ENCODE measurements at regions not wholly inside any gene's neighbourhood (a gene's known extent, or its start where the extent isn't known, plus 50 kb on each side); places are given as distances from the start of the nearest gene placed in this dataset.

DNA sequence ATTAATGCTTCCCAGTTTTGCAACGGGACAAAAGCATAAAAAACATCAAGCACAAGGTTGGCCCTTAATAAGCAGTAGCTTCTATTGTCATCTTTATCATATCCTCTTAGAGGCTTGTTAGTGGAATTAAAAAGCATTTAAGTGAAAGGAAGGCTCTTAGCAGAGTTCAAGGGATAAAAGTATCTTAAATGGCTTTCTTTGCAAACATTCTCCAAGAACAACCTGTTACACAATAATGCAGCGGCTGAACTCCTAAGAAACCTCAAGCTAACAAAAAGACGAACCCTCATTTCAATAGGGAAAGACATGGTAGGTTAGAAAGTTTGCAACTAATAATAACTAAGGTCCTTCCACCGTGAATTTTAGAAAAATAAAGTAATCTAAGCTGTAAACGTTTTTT lies 82.1 kb downstream of the MPP7 start:
- TF ChIP-seq HDGF (IDR thresholded peaks at IDR 0.05; ENCODE audit: borderline replicate concordance) (no peak), FOXK2 (IDR thresholded peaks at IDR 0.05) (no peak), NFRKB (IDR thresholded peaks at IDR 0.05) (no peak), SUZ12 (IDR thresholded peaks at IDR 0.05) (no peak), SP1 (IDR thresholded peaks at IDR 0.05) (no peak)

Data from HEK293T (cell line).